Hematopoietic multipotent progenitor cell treated with erythropoietin and hydrocortisone succinate and interleukin-3 and kit ligand, for 6 days (in vitro differentiated cells): ENCODE measurements at regions not wholly inside any gene's neighbourhood (a gene's known extent, or its start where the extent isn't known, plus 50 kb on each side); places are given as distances from the start of the nearest gene placed in this dataset.

Experiments
- DNase-seq: peaks from one replicate; pipeline ENCODE4 v3.0.0-alpha.2; 2015

GRCh38 chr5:164934561-164934960 is 1429.1 kb downstream of the MAT2B start:
- DNase-seq = no peak

- DNase-seq = no peak
Observed at GRCh38 chr5:164941132-164941531, 1435.7 kb downstream of the MAT2B start.

GRCh38 chr5:164950927-164951326 is 1445.5 kb downstream of the MAT2B start:
- no peak for DNase-seq

- DNase-seq = no peak
Observed at GRCh38 chr5:164951570-164951969, 1446.2 kb downstream of the MAT2B start.

- DNase-seq = peak; percentile 29
Observed at GRCh38 chr5:164958688-164959087, 1453.3 kb downstream of the MAT2B start.

GRCh38 chr5:164959761-164960160 is 1454.3 kb downstream of the MAT2B start:
- DNase-seq = no peak

GRCh38 chr5:164962329-164962961 is 1457.0 kb downstream of the MAT2B start:
- no peak for DNase-seq

GRCh38 chr5:164966611-164967010 is 1461.2 kb downstream of the MAT2B start:
- peak; percentile 60 for DNase-seq

GRCh38 chr5:164967354-164967753 is 1461.9 kb downstream of the MAT2B start:
- DNase-seq = peak; percentile 8

GRCh38 chr5:164972973-164973372 is 1467.6 kb downstream of the MAT2B start:
- no peak for DNase-seq

- DNase-seq = no peak
Observed at GRCh38 chr5:164975986-164976385, 1470.6 kb downstream of the MAT2B start.

GRCh38 chr5:164980480-164980879 is 1475.1 kb downstream of the MAT2B start:
- DNase-seq = no peak

- DNase-seq = peak; percentile 22
Observed at GRCh38 chr5:164998142-164998541, 1492.7 kb downstream of the MAT2B start.

- DNase-seq = no peak
Observed at GRCh38 chr5:164998590-164998989, 1493.2 kb downstream of the MAT2B start.

- peak; percentile 86 for DNase-seq
Observed at GRCh38 chr5:165000479-165001190, 1495.2 kb downstream of the MAT2B start.

- peak; percentile 50 for DNase-seq
Observed at GRCh38 chr5:165003283-165003682, 1497.9 kb downstream of the MAT2B start.

GRCh38 chr5:165004175-165004574 is 1498.8 kb downstream of the MAT2B start:
- peak; percentile 46 for DNase-seq

GRCh38 chr5:165014439-165014838 is 1509.0 kb downstream of the MAT2B start:
- peak; percentile 29 for DNase-seq

GRCh38 chr5:165015126-165015525 is 1509.7 kb downstream of the MAT2B start:
- DNase-seq = no peak

GRCh38 chr5:165015547-165015946 is 1510.1 kb downstream of the MAT2B start:
- no peak for DNase-seq

GRCh38 chr5:165026971-165027370 is 1521.6 kb downstream of the MAT2B start:
- DNase-seq = no peak

GRCh38 chr5:165028356-165028755 is 1522.9 kb downstream of the MAT2B start:
- no peak for DNase-seq

- DNase-seq = peak; percentile 90
Observed at GRCh38 chr5:165029099-165029870, 1523.9 kb downstream of the MAT2B start.

- no peak for DNase-seq
Observed at GRCh38 chr5:165030971-165031370, 1525.6 kb downstream of the MAT2B start.
